Liver (tissue), 8 donors: ENCODE measurements at regions not wholly inside any gene's neighbourhood (a gene's known extent, or its start where the extent isn't known, plus 50 kb on each side); places are given as distances from the start of the nearest gene placed in this dataset.

Experiments
- DNase-seq: peaks from one replicate; pipeline ENCODE4 v3.0.0-alpha.2; 2017; ENCODE audit warnings: low spot score
- H3K27ac ChIP-seq, 2 donors: one replicate each; pipeline ENCODE4 v1.7.0; 2013; ENCODE audit warnings: inconsistent platforms in 2 of 2, low read length in 2 of 2, control low read depth in 1 of 2, low read depth in 1 of 2, mild to moderate bottlenecking in 1 of 2
- H3K27me3 ChIP-seq, 4 donors: one replicate each; pipeline versions ENCODE4 v1.6.1 to v1.7.0; 2013; ENCODE audit warnings: low read length in 3 of 4, inconsistent platforms in 1 of 4, mild to moderate bottlenecking in 1 of 4, moderate library complexity in 1 of 4; ENCODE audit not compliant: control insufficient read depth in 4 of 4, insufficient read depth in 4 of 4
- H3K36me3 ChIP-seq, 4 donors: one replicate each; pipeline versions ENCODE4 v1.6.1 to v1.7.0; 2013; ENCODE audit warnings: low read length in 3 of 4, mild to moderate bottlenecking in 3 of 4, low read depth in 1 of 4, moderate library complexity in 1 of 4; ENCODE audit not compliant: control insufficient read depth in 4 of 4, insufficient read depth in 3 of 4
- H3K4me1 ChIP-seq, 4 donors: one replicate each; pipeline versions ENCODE4 v1.6.1 to v1.7.0; 2013; ENCODE audit warnings: low read length in 3 of 4, mild to moderate bottlenecking in 3 of 4, moderate library complexity in 1 of 4; ENCODE audit not compliant: control insufficient read depth in 4 of 4, insufficient read depth in 4 of 4
- H3K4me3 ChIP-seq, 3 donors: one replicate each; pipeline versions ENCODE4 v1.6.1 to v1.7.0; 2013; ENCODE audit warnings: low read length in 3 of 3, control low read depth in 1 of 3, low read depth in 1 of 3, mild to moderate bottlenecking in 1 of 3
- H3K9ac ChIP-seq, 2 donors: one replicate each; pipeline ENCODE4 v1.7.0; 2013; ENCODE audit warnings: low read length in 2 of 2, mild to moderate bottlenecking in 2 of 2, moderate library complexity in 2 of 2, control low read depth in 1 of 2, low read depth in 1 of 2
- H3K9me3 ChIP-seq, 4 donors: one replicate each; pipeline versions ENCODE4 v1.6.1 to v1.7.0; 2013; ENCODE audit warnings: low read length in 3 of 4; ENCODE audit not compliant: control insufficient read depth in 4 of 4
- ATF3 ChIP-seq: IDR thresholded peaks from 2 replicates; pipeline ENCODE4 v1.6.1; 2016; ENCODE audit warnings: antibody characterized with exemption
- CTCF ChIP-seq: fragments of 150-350 bp; IDR thresholded peaks from 2 replicates; pipeline ENCODE4 v1.5.1; 2017; ENCODE audit warnings: improper control_type of control experiment, low read depth, low read length; ENCODE audit not compliant: missing input control
- EGR1 ChIP-seq, 2 donors: IDR thresholded peaks; 2 replicates each; pipeline ENCODE4 v1.6.1; 2016 to 2018; ENCODE audit warnings: antibody characterized with exemption in 2 of 2, low read depth in 2 of 2
- FOXA1 ChIP-seq: IDR thresholded peaks from 2 replicates; pipeline ENCODE4 v1.6.1; 2016; ENCODE audit warnings: antibody characterized with exemption
- FOXA2 ChIP-seq: IDR thresholded peaks from 2 replicates; pipeline ENCODE4 v1.6.1; 2016; ENCODE audit warnings: antibody characterized with exemption
- GABPA ChIP-seq, 2 donors: IDR thresholded peaks in 1 of 2; conservative IDR thresholded peaks in 1 of 2; 2 replicates each; pipeline ENCODE4 v1.6.1; 2016; ENCODE audit warnings: antibody characterized with exemption in 2 of 2, mild to moderate bottlenecking in 1 of 2, moderate library complexity in 1 of 2
- HNF4A ChIP-seq, 2 donors: conservative IDR thresholded peaks; 2 replicates each; pipeline ENCODE4 v1.6.1; 2016; ENCODE audit warnings: antibody characterized with exemption in 2 of 2, mild to moderate bottlenecking in 2 of 2
- HNF4G ChIP-seq: IDR thresholded peaks from 2 replicates; pipeline ENCODE4 v1.6.1; 2016; ENCODE audit warnings: antibody characterized with exemption
- JUND ChIP-seq, 2 donors: IDR thresholded peaks; 2 replicates each; pipeline ENCODE4 v1.6.1; 2016; ENCODE audit warnings: antibody characterized with exemption in 2 of 2
- MAX ChIP-seq: IDR thresholded peaks from 2 replicates; pipeline ENCODE4 v1.6.1; 2016; ENCODE audit warnings: antibody characterized with exemption
- NR2F2 ChIP-seq: IDR thresholded peaks from 2 replicates; pipeline ENCODE4 v1.6.1; 2016; ENCODE audit warnings: antibody characterized with exemption
- RAD21 ChIP-seq, 2 donors: IDR thresholded peaks; 2 replicates each; pipeline ENCODE4 v1.6.1; 2016; ENCODE audit warnings: antibody characterized with exemption in 2 of 2, mild to moderate bottlenecking in 2 of 2
- REST ChIP-seq: IDR thresholded peaks from 2 replicates; pipeline ENCODE4 v1.6.1; 2016; ENCODE audit warnings: antibody characterized with exemption, mild to moderate bottlenecking
- RXRA ChIP-seq, 2 donors: IDR thresholded peaks; 2 replicates each; pipeline ENCODE4 v1.6.1; 2017 to 2018; ENCODE audit warnings: antibody characterized with exemption in 2 of 2, mild to moderate bottlenecking in 1 of 2
- SP1 ChIP-seq: IDR thresholded peaks from 2 replicates; pipeline ENCODE4 v1.6.1; 2018; ENCODE audit warnings: antibody characterized with exemption, mild to moderate bottlenecking
- TAF1 ChIP-seq: conservative IDR thresholded peaks from 2 replicates; pipeline ENCODE4 v1.6.1; 2016; ENCODE audit warnings: antibody characterized with exemption, mild to moderate bottlenecking
- YY1 ChIP-seq: IDR thresholded peaks from 2 replicates; pipeline ENCODE4 v1.6.1; 2016; ENCODE audit warnings: antibody characterized with exemption, mild to moderate bottlenecking
- ZBTB33 ChIP-seq: IDR thresholded peaks from 2 replicates; pipeline ENCODE4 v1.6.1; 2016; ENCODE audit warnings: antibody characterized with exemption
- WGBS: extraction: QIAGEN DNeasy Blood & Tissue Kit; methylation state at CpG from one replicate; pipeline ENCODE4 v1.1.7; 2013; 5-methylcytosine and 5-hydroxymethylcytosine counted together
- donor health status: healthy.
- donor health status: healthy.
- donor health status: healthy.
- donor health status: healthy.
- donor health status: healthy.

- no peak overlapping the region for H3K9ac ChIP-seq
- H3K27me3 ChIP-seq, result peaks cover 0 to 7% (median 2%) of the 10 kb centered on the region in 4 donors
- 86% methylated on average over 8 of the region's 8 CpGs for WGBS
- no peak for DNase-seq
- no peak overlapping the region for H3K4me3 ChIP-seq
- TF ChIP-seq NR2F2 (no peak), ATF3 (no peak), RXRA (IDR thresholded peaks at IDR 0.05) (no peak), SP1 (no peak), GABPA (IDR thresholded peaks at IDR 0.05 in 1 of 2, conservative IDR thresholded peaks at IDR 0.05 in 1 of 2) (no peak), FOXA1 (no peak), HNF4A (conservative IDR thresholded peaks at IDR 0.05) (no peak), EGR1 (IDR thresholded peaks at IDR 0.05; ENCODE audit: low read depth in 2 of 2) (no peak), TAF1 (no peak), ZBTB33 (no peak), CTCF (no peak), YY1 (no peak), RAD21 (IDR thresholded peaks at IDR 0.05) (no peak), REST (no peak), JUND (IDR thresholded peaks at IDR 0.05) (no peak), HNF4G (no peak), FOXA2 (no peak), MAX (no peak)
- peaks cover 0 to 7% (median 2%) of the 10 kb centered on the region in 4 donors for H3K4me1 ChIP-seq
- H3K9me3 ChIP-seq, result no peaks in the 10 kb centered on the region
- H3K36me3 ChIP-seq, result no peaks in the 10 kb centered on the region
- no peak overlapping the region for H3K27ac ChIP-seq
Observed at GRCh38 chr10:124158592-124158991, 65.2 kb upstream of the CHST15 start.
